ENCODE measurements at regions not wholly inside any gene's neighbourhood (a gene's known extent, or its start where the extent isn't known, plus 50 kb on each side); places are given as distances from the start of the nearest gene placed in this dataset.

DNA sequence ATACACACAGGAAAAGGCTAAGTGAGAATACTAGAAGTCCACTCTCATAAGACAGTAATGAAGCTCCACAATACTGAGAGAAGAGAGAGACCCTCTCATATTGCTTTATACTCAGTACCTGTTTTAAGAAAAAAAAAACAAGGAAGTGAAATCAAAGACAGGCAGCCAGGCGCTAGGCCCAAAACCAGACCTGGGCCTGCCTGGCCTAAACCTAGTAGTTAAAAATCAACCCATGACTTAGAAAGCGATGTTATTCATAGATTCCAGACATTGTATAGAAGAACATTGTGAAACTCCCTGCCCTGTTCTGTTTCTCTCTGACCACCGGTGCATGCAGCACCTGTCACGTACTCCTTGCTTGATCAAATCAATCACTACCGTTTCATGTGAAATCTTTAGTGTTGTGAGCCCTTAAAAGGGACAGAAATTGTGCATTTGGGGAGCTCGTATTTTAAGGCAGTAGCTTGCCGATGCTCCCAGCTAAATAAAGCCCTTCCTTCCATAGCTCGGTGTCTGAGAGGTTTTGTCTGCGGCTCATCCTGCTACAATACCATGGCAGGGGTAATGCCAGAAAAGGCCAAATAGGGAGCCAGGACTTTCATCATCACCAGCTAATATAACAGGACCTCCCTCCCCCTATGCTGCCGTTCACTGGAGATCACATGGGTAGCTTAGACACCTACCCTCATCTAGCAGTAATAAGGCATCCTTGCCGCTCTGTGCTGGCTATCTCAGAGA, 1294.1 kb downstream of the NSUN3 start:
- no peaks in the 10 kb centered on the region for H3K27me3 ChIP-seq
- 82 to 87% (median 84%) methylated on average over 11 of the region's 11 CpGs for WGBS, 5 donors
- no peak overlapping the region for H3K4me3 ChIP-seq
- TF ChIP-seq, protein P1, sequence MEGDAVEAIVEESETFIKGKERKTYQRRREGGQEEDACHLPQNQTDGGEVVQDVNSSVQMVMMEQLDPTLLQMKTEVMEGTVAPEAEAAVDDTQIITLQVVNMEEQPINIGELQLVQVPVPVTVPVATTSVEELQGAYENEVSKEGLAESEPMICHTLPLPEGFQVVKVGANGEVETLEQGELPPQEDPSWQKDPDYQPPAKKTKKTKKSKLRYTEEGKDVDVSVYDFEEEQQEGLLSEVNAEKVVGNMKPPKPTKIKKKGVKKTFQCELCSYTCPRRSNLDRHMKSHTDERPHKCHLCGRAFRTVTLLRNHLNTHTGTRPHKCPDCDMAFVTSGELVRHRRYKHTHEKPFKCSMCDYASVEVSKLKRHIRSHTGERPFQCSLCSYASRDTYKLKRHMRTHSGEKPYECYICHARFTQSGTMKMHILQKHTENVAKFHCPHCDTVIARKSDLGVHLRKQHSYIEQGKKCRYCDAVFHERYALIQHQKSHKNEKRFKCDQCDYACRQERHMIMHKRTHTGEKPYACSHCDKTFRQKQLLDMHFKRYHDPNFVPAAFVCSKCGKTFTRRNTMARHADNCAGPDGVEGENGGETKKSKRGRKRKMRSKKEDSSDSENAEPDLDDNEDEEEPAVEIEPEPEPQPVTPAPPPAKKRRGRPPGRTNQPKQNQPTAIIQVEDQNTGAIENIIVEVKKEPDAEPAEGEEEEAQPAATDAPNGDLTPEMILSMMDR (IDR thresholded peaks at IDR 0.05) = no peak
- TF ChIP-seq EP300 (IDR thresholded peaks at IDR 0.05) (no peak), POLR2AphosphoS5 (IDR thresholded peaks at IDR 0.05) (no peak), POLR2A (IDR thresholded peaks at IDR 0.05) (no peak)
- H3K27ac ChIP-seq = no peak overlapping the region
- H3K36me3 ChIP-seq = no peaks in the 10 kb centered on the region
- no peaks in the 10 kb centered on the region for H3K4me1 ChIP-seq
- no peaks in the 10 kb centered on the region for H3K9me3 ChIP-seq
- no peak for DNase-seq
- intact Hi-C loops (cut with DNase I; ENCODE audit: low total_unique reads) = no loop called here

DNA sequence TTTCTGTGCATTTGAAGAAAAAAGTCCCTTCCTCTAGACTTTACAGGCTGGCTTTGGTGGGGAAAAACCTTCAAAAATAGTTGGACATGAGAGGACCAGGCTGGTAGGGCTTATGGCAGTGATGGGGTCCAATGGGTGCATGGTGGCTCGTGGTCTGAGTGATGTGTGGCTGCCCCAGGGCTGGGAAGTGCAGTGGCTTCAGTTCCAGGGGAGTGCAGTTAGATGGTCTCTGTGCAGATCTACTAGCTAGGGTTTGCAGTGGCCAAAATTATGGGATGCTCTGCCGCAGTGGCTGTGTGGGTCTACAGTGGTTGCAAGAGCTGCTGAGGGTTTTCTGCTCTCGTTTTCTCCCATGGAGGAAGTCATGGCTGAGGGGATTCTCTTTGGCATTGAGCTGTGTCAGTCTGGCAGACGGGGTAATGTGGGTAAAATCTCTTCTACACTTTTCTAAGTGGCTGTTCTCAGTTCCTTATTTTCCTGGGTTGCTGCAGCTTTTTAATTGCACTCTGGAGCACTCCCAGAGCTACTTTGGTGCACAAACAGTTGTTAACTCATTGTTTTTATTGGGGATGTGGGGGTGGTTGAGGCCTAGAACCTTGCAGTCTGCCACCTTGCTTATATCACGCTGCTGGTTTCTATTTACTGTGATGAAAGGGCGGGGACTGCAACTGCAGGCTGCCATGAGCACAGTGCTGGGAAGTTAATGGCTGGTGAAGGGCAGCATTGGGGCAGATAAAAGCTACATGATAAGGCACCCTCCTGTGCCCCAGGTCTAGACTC, 1324.6 kb downstream of the NSUN3 start:
- Histone ChIP-seq H3K36me3 (no peaks in the 10 kb centered on the region), H3K4me1 (no peaks in the 10 kb centered on the region), H3K27ac (no peak overlapping the region), H3K27me3 (no peaks in the 10 kb centered on the region), H3K4me3 (no peak overlapping the region), H3K9me3 (peaks cover 0 to 8% (median 0%) of the 10 kb centered on the region in 4 donors)
- WGBS, 5 donors = 58 to 75% (median 69%) methylated on average over 6 of the region's 6 CpGs
- TF ChIP-seq, protein P1 (IDR thresholded peaks at IDR 0.05) = no peak
- no peak for TF ChIP-seq POLR2AphosphoS5 (IDR thresholded peaks at IDR 0.05)
- TF ChIP-seq POLR2A (IDR thresholded peaks at IDR 0.05) = no peak
- no peak for TF ChIP-seq EP300 (IDR thresholded peaks at IDR 0.05)
- intact Hi-C loops (cut with DNase I; ENCODE audit: low total_unique reads) = no loop called here
- DNase-seq = no peak

DNA sequence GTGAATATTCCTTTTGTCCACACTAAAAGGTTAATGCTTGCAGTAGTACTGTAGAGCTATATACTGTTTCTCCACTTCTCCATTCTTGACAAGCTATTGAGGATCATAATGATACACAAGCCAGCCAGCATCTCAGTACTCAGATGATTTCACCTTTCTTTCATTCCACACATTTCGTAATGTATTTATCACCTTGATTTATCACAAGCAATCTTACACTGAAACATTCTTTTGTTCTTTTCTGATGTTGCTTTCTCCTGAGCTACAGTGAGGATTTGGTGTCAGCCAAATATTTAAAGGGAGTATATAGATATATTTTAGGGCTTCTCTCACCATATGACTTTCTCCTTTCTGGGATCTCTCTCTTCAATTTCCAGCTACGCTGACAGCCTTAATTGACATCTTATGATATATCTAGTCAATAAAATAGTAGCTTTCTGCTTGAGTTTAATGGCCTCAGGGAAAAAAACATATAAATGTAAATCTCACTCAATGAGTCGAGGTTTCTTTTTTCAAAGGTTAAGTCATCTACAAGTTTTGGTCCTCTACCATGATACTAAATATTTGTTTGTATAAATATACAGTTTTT, 1327.0 kb downstream of the NSUN3 start:
- 72 to 84% (median 78%) methylated on average over 3 of the region's 3 CpGs for WGBS, 5 donors

DNA sequence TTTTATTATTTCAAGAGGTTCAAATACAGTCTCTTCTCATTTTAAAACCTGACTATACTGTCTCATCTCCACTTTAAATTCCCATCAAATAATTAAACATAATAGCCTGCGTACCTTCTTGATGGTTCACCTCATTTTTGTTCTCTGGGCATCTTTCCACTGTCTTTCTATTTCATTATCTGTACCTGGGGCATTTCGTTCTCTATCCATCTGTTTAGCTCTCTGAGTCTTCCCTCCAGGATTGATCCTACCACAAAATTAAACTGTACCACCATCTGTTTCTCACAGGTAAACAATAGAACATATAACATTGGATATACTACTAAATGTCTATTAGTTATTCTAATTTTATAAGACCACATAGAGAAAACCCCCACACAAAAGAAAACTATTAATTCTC, 1331.4 kb downstream of the NSUN3 start:
- H3K27ac ChIP-seq = no peak overlapping the region
- H3K4me3 ChIP-seq = no peak overlapping the region
- 77 to 88% (median 78%) methylated on average over 2 of the region's 2 CpGs for WGBS, 5 donors
- H3K4me1 ChIP-seq = no peaks in the 10 kb centered on the region
- no peak for DNase-seq
- H3K9me3 ChIP-seq = no peaks in the 10 kb centered on the region
- intact Hi-C loops (cut with DNase I; ENCODE audit: low total_unique reads) = no loop called here
- TF ChIP-seq POLR2A (IDR thresholded peaks at IDR 0.05) (no peak), EP300 (IDR thresholded peaks at IDR 0.05) (no peak), POLR2AphosphoS5 (IDR thresholded peaks at IDR 0.05) (no peak)
- TF ChIP-seq, protein P1 (IDR thresholded peaks at IDR 0.05) = no peak
- no peaks in the 10 kb centered on the region for H3K27me3 ChIP-seq
- no peaks in the 10 kb centered on the region for H3K36me3 ChIP-seq

More for the DNA sequence above, 1327.0 kb downstream of the NSUN3 start:
- H3K27ac ChIP-seq = no peak overlapping the region
- H3K9me3 ChIP-seq = peaks cover 0 to 8% (median 0%) of the 10 kb centered on the region in 4 donors
- intact Hi-C loops (cut with DNase I; ENCODE audit: low total_unique reads) = no loop called here
- no peak for TF ChIP-seq EP300 (IDR thresholded peaks at IDR 0.05)
- TF ChIP-seq, protein P1 (IDR thresholded peaks at IDR 0.05) = no peak
- no peak for TF ChIP-seq POLR2AphosphoS5 (IDR thresholded peaks at IDR 0.05)
- TF ChIP-seq POLR2A (IDR thresholded peaks at IDR 0.05) = no peak
- H3K27me3 ChIP-seq = no peaks in the 10 kb centered on the region
- no peaks in the 10 kb centered on the region for H3K36me3 ChIP-seq
- no peak for DNase-seq
- no peak overlapping the region for H3K4me3 ChIP-seq
- no peaks in the 10 kb centered on the region for H3K4me1 ChIP-seq

All from stomach (tissue), 8 donors.